ENCODE measurements at regions not wholly inside any gene's neighbourhood (a gene's known extent, or its start where the extent isn't known, plus 50 kb on each side); places are given as distances from the start of the nearest gene placed in this dataset.

GRCh38 chr3:28916713-28917499 is 364.0 kb upstream of the RBMS3 start:
- TF ChIP-seq EZH2 (IDR thresholded peaks at IDR 0.05), result no peak
- no peak for TF ChIP-seq POLR2AphosphoS5 (IDR thresholded peaks at IDR 0.05; ENCODE audit: borderline replicate concordance, low read depth, low read length)

Data from SK-N-MC (cell line).